H1 (cell line): ENCODE measurements at regions not wholly inside any gene's neighbourhood (a gene's known extent, or its start where the extent isn't known, plus 50 kb on each side); places are given as distances from the start of the nearest gene placed in this dataset.

Experiments
- SRF ChIP-seq: IDR thresholded peaks from 2 replicates; pipeline ENCODE4 v1.6.1; 2011; ENCODE audit warnings: mild to moderate bottlenecking, low read depth, low read length, moderate library complexity
- TAF7 ChIP-seq: optimal IDR thresholded peaks from 2 replicates; pipeline ENCODE3; 2011; ENCODE audit warnings: low read depth, mild to moderate bottlenecking, inconsistent platforms, low read length, moderate library complexity, borderline replicate concordance
- TF ChIP-seq, protein P1 (sequence below): IDR thresholded peaks from 2 replicates; pipeline ENCODE4 v1.6.1; 2011; ENCODE audit warnings: low read length, improper control_type of control experiment

DNA sequence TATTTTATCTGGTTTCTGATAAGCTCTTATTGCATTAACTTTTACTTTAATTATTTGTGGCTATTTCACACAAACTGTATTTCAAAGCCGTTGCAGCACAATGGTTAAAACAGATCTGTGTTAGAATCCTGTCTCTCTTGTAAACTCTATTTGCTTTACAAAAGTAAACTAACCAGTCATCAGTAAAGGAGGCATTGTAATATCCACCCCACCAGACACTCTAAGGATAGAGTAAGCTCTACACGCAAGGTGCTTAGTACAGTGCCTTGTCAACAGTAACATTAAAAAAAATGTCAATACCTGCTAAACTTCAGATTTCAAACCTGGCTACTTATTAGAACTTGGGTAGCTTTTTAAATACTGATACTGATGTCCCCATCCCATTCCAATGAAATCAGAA, 228.4 kb downstream of the RCHY1 start (continued):
- TF ChIP-seq SRF (no peak), TAF7 (no peak)
- TF ChIP-seq, protein P1, sequence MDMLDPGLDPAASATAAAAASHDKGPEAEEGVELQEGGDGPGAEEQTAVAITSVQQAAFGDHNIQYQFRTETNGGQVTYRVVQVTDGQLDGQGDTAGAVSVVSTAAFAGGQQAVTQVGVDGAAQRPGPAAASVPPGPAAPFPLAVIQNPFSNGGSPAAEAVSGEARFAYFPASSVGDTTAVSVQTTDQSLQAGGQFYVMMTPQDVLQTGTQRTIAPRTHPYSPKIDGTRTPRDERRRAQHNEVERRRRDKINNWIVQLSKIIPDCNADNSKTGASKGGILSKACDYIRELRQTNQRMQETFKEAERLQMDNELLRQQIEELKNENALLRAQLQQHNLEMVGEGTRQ, result no peak
- TF ChIP-seq, all 59 proteins: peak for 0
